ELR (cell line): ENCODE measurements at regions not wholly inside any gene's neighbourhood (a gene's known extent, or its start where the extent isn't known, plus 50 kb on each side); places are given as distances from the start of the nearest gene placed in this dataset.
"Not testable (repeated sequence)": the region's sequence is repeated elsewhere in the genome, so short reads cannot be mapped to it uniquely, and the experiment has no call there.

Experiments
- DNase-seq: peaks from one replicate; pipeline ENCODE4 v3.0.0-alpha.2; 2015; ENCODE audit warnings: low read depth

GRCh38 chr10:48102410-48103146 is 103.0 kb upstream of the FAM25C start:
- DNase-seq = not testable (repeated sequence)

- not testable (repeated sequence) for DNase-seq
These were observed 99.3 kb upstream of the FAM25C start for GRCh38 chr10:48098854-48099253.

DNA sequence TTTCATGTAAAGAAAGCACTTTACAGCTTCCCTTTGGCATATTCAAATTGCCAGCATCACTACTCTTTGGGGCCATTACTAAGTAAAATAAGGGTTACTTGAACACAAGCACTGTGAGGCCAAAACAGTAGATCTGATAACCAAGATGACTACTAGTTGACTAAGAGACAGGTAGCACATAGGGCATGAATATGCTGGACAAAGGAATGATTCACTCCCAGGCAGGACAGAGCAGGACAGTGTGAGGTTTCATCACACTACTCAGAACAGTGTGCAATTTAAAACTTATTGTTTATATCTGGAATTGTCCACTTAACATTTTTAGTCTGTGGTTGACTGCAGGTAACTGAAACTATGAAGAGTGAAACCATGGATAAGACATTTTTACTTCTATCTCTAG is 91.1 kb upstream of the FAM25C start:
- DNase-seq = not testable (repeated sequence)

DNA sequence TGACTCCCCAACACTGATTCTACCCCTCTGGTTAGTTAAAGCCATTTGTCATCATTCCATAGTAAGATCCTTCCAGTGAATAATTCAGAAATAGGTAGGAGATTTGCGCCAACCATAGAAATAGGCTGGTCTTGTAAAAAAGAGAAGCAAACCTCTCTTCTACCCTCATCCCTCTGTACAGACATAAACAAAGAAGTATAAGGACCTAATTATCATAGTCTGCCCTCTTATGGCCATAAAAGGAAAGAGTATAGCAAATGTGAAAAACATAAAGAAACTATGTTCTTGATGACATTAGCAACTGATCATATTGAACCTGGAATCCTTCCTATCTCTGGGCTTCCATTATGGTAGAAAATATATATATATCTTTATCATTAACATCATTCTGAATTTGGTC is 88.5 kb upstream of the FAM25C start:
- peak; percentile 5 for DNase-seq

DNA sequence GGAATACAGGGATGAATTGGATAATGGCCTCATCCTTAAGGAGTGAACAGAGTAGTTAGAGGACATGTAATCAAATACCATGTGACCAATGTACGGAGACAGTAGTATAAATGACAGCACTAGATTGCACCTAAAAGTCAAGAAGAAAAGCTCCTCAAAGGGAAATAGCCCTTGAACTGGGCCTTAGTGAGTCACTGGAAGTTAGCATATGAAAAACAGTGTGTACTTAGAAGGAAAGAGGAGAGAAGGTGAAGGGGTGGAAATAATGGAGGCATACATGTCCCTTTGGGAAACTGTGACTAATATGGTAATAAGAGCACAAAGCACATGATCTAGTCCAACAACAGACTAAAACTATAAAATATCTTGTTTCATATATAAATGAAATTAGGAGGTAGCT is 84.9 kb upstream of the FAM25C start:
- DNase-seq = not testable (repeated sequence)

DNA sequence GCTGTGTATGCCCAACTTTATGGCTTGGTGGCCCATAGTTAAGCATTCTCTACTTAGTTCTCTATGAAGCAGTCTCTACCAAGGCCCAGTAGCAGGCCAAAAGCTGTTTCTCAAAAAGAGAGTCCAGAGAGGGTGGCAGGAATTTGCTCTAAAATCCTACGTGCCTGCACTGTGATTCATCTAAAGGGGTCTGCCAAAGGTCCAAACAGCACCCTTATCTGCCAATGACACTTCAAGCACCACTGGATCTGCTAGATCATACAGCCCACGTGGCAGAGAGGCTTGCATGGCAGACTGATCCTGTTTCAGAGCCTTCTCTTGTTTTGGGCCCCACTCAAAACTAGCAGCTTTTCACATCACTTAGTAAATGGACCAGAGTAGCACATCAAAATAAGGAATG is 71.6 kb upstream of the FAM25C start:
- DNase-seq = not testable (repeated sequence)

GRCh38 chr10:48063944-48064625 is 64.5 kb upstream of the FAM25C start:
- DNase-seq = not testable (repeated sequence)

GRCh38 chr10:48055395-48055794 is 55.8 kb upstream of the FAM25C start:
- DNase-seq = not testable (repeated sequence)
